Limb (tissue), 2 donors: ENCODE measurements at regions not wholly inside any gene's neighbourhood (a gene's known extent, or its start where the extent isn't known, plus 50 kb on each side); places are given as distances from the start of the nearest gene placed in this dataset.
A peak's percentile ranks its signal among the peaks of the same experiment; 100 is the strongest.

Experiments used
- DNase-seq, 2 donors: peaks; one replicate each; pipeline ENCODE4 v3.0.0-alpha.2; 2016; ENCODE audit errors: extremely low spot score in 2 of 2

- DNase-seq = no peak
These were observed 202.5 kb upstream of the GAS1 start for GRCh38 chr9:87149799-87150198.

GRCh38 chr9:87152256-87152655, 204.9 kb upstream of the GAS1 start:
- DNase-seq = no peak

DNA sequence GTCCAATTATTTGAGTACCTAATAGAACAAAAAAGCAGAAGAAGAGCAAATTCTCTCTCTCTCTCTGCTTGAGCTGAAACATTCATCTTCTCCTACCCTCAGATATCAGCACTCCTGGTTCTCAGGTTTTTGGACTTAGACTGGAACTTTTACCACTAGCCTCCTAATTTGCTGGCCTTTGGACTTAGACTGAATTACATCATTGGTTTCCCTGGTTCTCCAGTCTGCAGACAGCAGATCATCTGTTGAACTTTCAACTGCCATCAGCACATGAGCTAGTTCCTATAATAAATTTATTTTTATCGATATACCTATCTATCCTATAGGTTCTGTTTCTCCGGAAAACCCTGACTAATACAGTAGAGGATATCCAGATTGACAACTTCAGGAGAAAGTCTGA, 208.9 kb upstream of the GAS1 start:
- DNase-seq = no peak

DNA sequence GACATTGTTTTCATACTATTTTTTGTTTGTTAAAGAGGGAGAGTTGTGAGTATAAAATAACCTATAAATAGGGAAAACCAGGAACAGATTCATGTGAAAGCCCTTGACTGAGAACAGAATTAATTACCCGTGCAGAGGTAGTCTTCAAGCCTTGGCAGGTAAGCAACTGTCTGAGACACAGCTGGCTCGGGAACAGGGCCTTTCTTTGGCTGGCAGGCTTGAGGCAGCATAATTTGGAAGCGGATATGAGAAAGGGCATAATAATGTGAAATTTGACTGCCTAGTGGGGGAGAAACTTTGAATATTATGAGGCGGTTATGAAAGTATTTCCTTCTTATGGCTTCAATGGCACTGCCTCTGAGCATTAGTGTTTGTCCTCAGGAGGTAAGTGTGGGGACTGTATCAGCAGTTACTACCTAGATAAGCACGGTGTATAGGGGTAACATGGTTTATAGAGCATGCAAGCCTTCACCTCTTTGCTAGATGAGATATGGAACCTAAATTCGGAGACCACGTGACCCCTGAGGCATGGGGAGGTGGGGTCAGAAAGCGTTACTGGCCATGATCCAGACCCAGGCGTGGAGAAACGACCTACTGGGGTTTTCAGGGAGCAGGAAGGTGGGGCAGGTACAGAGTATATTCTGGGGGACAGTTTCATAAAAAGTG, 210.2 kb upstream of the GAS1 start:
- DNase-seq = no peak

GRCh38 chr9:87158765-87159164, 211.5 kb upstream of the GAS1 start:
- no peak for DNase-seq

- DNase-seq = peak; percentile 70 to 82
These were observed 213.1 kb upstream of the GAS1 start for GRCh38 chr9:87160148-87161102.

- no peak for DNase-seq
These were observed 219.9 kb upstream of the GAS1 start for GRCh38 chr9:87167161-87167560.

DNA sequence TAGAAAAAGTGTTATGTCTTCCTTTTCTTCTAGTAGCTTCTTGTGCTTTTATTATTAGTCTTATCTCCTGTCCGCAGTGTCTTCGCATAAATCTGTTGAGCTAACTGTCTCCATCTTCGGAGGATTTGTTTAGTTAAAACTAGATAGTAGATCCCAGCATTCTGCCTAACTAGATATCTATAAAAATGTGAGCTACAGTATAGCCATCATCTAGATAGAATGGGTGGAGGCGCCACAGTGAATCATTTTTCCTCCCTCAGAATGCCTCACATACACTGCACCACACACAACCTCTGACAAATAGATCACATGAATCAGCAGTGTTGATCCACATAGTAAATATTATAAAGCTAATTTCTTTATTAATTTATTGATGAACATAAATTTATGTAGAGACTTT, 220.3 kb upstream of the GAS1 start:
- no peak for DNase-seq

DNA sequence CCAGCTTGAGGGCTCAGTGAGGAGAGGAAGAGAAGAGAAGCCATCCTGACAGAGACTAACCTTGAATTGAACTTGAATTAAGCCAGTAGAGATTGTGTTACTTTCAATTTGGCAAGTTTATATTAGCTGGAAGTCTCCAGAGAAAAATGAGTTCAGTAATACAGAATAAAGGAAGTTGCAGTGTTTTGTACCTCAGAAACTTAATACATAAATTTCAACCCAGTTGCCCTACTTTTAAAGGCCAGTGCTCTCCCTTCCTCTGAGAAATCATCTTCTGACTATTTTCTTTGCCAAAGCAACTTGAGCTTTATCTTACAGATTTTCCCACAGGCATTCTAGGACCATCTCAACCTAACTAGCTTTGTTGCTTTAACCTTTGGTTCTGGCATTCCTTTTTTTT, 231.0 kb upstream of the GAS1 start:
- DNase-seq = no peak

DNA sequence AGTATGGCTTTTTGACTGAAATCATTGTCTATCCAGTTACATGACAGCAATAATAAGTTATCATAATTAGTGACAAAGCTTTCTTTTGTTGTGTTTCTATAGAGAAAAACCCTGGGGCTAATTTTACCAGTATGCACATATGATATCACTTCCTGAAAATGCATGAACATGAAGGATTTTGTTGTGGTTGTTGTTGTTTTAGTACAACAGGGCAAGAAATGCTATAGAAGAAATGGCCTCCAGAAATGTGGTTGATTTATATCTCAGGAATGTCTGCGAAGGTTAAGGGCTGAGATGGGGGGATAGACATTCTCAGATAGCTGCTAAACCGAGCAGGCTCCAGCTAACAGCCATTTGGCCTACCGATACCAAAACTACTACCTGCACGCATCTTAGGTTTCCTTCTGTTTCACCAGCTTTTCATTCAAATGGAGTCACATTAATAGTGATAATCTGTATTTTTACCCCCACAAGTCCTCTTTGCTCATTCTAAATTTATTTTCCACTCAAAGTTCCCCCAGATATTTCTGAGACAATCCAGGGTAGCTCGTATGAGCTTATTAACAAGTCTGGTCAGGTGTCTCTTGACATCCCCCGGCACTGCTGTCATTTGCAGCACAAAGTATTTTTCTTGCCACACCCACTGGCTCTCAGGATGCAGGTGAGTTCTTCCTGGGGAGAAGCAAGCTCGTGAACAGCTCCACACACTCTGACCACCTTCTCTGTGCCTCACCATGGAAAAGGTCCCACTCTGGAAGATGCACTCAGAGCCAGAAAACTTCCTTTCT, 232.4 kb upstream of the GAS1 start:
- DNase-seq = no peak

DNA sequence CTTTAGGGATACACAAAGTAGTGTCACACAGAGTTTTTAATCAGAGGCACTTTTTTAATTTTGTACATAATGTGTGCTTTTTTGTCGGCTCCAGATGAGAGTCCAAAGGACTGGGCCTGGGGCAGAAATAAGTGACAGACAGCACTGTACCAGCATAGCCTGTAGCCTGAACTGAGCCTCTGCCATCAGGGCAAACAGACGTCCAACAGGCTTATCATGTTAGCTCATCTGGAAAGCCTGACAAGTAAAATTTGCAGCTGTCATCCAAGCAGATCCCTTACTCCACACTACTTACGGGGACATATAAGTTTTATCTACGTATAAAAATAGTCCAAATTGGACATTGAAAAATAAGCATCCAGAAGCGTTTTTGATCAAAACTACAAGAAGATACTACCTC, 233.1 kb upstream of the GAS1 start:
- no peak for DNase-seq

- no peak for DNase-seq
These were observed 233.5 kb upstream of the GAS1 start for GRCh38 chr9:87180841-87181240.

DNA sequence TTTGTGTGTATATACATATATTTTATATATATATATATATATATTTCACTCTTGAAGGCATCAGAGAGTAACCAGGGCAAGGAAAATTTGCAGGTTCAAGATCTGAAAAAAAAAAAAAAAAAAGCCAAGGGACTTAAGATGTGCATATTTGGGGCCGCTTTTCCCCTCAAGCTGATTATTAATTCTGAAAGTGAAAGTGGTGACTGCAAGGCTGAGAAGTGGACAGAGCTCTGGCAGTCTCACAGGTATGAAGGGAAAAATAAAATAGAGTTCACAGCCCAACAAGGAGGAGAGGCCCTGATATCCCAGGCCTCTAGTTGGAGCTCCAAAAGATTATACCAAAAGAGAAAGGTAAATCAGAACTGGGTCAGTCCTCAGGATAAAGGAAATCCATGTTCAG, 234.4 kb upstream of the GAS1 start:
- DNase-seq = no peak

- DNase-seq = no peak
These were observed 237.8 kb upstream of the GAS1 start for GRCh38 chr9:87184956-87185642.

DNA sequence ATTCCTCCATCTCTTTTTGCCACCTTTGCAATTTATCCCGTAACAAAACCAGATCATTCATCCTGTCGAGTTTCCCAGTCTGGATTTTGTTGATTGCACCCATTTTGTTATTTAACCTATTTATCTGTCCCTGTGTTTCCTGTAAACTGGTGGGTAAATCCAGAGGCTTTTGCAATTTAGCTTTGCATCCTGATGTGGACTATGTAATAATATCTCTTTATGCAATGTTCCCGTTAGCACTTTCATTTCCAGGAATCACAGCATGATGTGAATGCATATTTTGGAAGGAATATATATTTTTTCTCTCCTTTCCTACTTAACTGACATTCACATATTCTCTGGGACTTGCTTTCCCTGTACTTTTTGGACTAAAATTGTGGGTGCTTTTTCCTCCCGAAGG, 240.3 kb upstream of the GAS1 start:
- no peak for DNase-seq

- DNase-seq = no peak
These were observed 241.7 kb upstream of the GAS1 start for GRCh38 chr9:87189006-87189405.

GRCh38 chr9:87193151-87193550, 245.8 kb upstream of the GAS1 start:
- no peak for DNase-seq

DNA sequence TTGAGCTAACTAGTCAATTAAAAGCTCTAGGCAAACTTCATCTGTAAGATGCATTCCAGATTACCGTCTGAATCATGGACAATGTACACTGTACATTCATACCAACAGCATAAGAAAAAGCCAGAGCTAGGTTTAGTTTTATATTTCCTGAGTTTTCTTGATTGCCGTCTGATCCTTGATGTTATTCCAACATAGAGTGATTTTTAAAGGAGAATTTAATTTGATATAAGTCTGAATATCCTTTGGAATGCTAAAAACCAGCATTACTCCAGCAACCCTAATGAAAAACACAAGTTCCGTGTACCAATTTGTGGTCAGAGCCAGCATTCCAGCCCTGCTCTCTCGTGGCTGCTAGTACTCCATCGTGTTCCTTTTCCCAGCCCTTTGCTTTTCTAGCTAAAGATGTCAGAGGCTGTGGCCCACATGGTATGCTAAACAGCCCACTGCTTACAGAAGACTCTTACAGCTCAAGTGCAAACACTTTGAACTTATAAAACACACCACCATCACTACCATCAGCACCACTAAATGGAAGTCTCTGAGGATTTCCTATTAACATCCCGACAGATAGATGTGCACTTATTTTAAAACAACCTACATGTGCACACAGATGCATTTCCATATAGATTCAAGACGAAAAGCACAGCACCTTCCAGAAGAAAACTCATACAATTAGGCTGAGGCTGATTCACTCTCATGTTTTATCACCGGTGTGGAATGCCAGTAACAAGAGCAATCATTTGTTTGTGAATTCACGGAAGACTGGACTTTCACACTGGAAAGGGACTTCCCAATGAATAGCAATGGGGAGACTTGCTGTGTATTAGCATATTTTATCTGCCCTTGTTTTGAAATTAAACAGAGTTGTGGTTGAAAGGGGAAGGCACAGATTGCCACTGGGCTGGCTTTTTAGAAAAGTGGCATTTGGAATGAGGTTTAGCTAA, 246.9 kb upstream of the GAS1 start:
- peak; percentile 64 to 82 for DNase-seq

DNA sequence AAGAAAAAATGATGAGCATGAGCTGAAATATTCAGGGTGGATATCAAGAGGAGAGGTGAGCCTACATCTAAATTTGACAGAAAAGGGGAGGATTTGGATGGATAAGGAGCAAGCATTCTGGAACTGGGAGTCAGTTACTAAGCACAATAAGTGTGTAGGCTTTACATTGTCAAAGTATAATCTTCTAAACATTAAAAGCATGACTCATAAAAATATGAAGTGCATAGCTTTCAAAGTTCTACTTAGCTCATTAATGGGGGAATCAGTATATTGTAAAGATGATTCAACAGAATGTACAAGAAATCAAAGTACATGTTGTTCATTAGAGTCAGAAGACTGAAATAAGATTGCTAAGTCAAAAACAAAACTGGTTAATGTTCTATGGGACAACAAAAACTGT, 248.0 kb upstream of the GAS1 start:
- no peak for DNase-seq

DNA sequence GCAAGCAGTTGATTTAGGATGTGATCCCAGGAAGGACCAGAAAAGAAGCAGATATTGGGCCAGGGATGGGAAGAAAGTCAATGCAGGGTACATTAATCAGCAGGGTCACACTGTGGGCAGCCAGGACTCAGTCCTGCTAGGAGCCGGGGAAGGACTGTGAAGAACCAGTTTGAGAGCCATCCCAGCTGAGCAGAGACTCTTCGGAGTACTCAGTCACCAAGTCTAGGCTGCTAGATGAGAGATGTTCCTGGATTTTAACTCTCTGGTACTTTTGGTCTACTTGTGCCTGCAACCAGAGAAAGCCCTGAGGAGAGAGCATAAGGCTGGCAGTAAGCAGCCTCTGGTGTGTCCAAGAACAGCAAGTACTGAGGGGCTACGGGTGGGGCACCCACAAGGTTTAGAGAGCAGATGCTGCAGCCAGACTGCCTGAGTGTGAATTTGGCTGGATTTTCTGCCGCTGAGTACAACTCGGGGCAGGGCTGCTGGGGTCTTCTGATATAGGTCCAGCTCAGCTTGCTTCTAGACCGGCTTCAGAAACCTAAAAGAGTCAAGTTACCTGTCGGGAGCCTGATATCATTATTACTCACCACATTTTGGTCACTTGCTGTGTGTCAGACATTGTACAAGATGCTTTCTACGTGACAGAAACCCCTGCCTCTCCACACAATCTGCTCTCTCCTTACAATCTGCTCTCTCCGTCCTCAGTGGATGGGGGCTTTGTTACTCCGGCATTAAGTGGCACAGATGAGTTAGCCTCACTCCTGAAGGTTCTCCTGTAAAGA, 250.2 kb upstream of the GAS1 start:
- DNase-seq = no peak
